ENCODE measurements at regions not wholly inside any gene's neighbourhood (a gene's known extent, or its start where the extent isn't known, plus 50 kb on each side); places are given as distances from the start of the nearest gene placed in this dataset.

DNA sequence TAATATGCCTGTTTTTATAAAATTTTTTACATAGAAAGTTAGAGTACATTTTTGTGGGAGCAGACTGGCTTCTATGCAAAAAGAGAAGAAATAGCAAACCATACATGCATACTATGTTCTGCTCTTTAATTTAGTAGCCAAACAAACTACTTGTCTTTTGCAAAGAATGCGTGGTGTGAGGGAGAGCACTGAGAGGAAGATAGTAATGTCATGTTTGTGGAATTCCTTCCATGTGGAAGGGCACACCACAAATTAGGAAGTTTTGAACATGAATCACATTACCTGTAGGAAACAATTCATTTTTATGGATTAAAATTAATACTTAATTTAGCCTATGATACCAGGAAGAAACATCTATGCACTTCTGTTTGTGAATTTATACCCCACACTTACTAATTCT lies 1529.1 kb upstream of the ADGRL3 start:
- Histone ChIP-seq H3K9me3 (replicated peaks; ENCODE audit: control insufficient read depth, insufficient read depth, low read length) (no peaks in the 10 kb centered on the region), H3K4me1 (ENCODE audit: control insufficient read depth, extremely low read depth, insufficient read depth, low read length) (no peaks in the 10 kb centered on the region), H2AFZ (ENCODE audit: low read depth, low read length) (no peak overlapping the region), H4K20me1 (replicated peaks; ENCODE audit: control insufficient read depth, extremely low read depth, insufficient read depth, low read length) (no peaks in the 10 kb centered on the region), H3K36me3 (ENCODE audit: control insufficient read depth in 2 of 2, extremely low read depth in 1 of 2, insufficient read depth in 2 of 2, low read length in 2 of 2) (no peaks in the 10 kb centered on the region), H3K4me3 (replicated peaks in 1 of 3; ENCODE audit: insufficient read depth in 1 of 3, low read depth in 1 of 3, low read length in 3 of 3) (no peak overlapping the region), H3K4me2 (ENCODE audit: insufficient read depth, low read length) (no peak overlapping the region), H3K9me1 (replicated peaks; ENCODE audit: control insufficient read depth, extremely low read depth, insufficient read depth, low read length) (no peaks in the 10 kb centered on the region), H3K9ac (replicated peaks; ENCODE audit: extremely low read depth, insufficient read depth, low read length) (no peak overlapping the region), H3K27me3 (ENCODE audit: control insufficient read depth in 2 of 2, insufficient read depth in 2 of 2, low read length in 2 of 2) (no peaks in the 10 kb centered on the region), H3K79me2 (ENCODE audit: control insufficient read depth, insufficient read depth, low read length) (no peaks in the 10 kb centered on the region), H3K27ac (ENCODE audit: insufficient read depth, low read depth, low read length) (no peak overlapping the region)
- BruUV-seq (replicated peaks), result no TSS peak
- POLR2A ChIA-PET, result no interaction called here
- FAIRE-seq, result no peak
- no peak for DNase-seq (ENCODE audit: low read depth, low spot score)
- dilution Hi-C loops (cut with MboI; ENCODE audit: extremely low pct_ligation_motif_present, low sequenced_read_pairs), result no loop called here
- CTCF ChIA-PET, result no interaction called here
- intact Hi-C loops (cut with micrococcal nuclease), result no loop called here
- no peak for TF ChIP-seq POLR2AphosphoS5 (IDR thresholded peaks at IDR 0.05; ENCODE audit: insufficient read depth, low read depth, low read length)
- TF ChIP-seq POLR2A (IDR thresholded peaks at IDR 0.05; ENCODE audit: low read depth, low read length), result no peak
- TF ChIP-seq, protein P1, sequence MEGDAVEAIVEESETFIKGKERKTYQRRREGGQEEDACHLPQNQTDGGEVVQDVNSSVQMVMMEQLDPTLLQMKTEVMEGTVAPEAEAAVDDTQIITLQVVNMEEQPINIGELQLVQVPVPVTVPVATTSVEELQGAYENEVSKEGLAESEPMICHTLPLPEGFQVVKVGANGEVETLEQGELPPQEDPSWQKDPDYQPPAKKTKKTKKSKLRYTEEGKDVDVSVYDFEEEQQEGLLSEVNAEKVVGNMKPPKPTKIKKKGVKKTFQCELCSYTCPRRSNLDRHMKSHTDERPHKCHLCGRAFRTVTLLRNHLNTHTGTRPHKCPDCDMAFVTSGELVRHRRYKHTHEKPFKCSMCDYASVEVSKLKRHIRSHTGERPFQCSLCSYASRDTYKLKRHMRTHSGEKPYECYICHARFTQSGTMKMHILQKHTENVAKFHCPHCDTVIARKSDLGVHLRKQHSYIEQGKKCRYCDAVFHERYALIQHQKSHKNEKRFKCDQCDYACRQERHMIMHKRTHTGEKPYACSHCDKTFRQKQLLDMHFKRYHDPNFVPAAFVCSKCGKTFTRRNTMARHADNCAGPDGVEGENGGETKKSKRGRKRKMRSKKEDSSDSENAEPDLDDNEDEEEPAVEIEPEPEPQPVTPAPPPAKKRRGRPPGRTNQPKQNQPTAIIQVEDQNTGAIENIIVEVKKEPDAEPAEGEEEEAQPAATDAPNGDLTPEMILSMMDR (IDR thresholded peaks at IDR 0.05; ENCODE audit: extremely low read depth in 1 of 2, insufficient read depth in 1 of 2, low read depth in 1 of 2, low read length in 2 of 2), result no peak
- TF ChIP-seq, protein P2, sequence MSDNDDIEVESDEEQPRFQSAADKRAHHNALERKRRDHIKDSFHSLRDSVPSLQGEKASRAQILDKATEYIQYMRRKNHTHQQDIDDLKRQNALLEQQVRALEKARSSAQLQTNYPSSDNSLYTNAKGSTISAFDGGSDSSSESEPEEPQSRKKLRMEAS (IDR thresholded peaks at IDR 0.05; ENCODE audit: insufficient read depth, insufficient read length), result no peak
- no peak for TF ChIP-seq GATA2 (IDR thresholded peaks at IDR 0.05; ENCODE audit: insufficient read depth, insufficient read length, low read depth, low read length)
- TF ChIP-seq MYC (IDR thresholded peaks at IDR 0.05; ENCODE audit: low read depth, low read length), result no peak
- no peak for TF ChIP-seq EZH2 (IDR thresholded peaks at IDR 0.05; ENCODE audit: borderline replicate concordance, low read depth, low read length, severe bottlenecking)
- no peak for TF ChIP-seq FOS (IDR thresholded peaks at IDR 0.05; ENCODE audit: borderline replicate concordance, insufficient read depth, low read length)
- TF ChIP-seq JUN (IDR thresholded peaks at IDR 0.05; ENCODE audit: borderline replicate concordance, insufficient read depth, insufficient read length, low read depth), result no peak
